ENCODE measurements at regions not wholly inside any gene's neighbourhood (a gene's known extent, or its start where the extent isn't known, plus 50 kb on each side); places are given as distances from the start of the nearest gene placed in this dataset.

GRCh38 chr6:51098246-51098645 lies 279.6 kb downstream of the TFAP2B start:
- Histone ChIP-seq H3K4me2 (ENCODE audit: low read depth, low read length) (no peak overlapping the region), H3K79me2 (ENCODE audit: insufficient read depth, low read length) (no peaks in the 10 kb centered on the region), H3K9me3 (ENCODE audit: low read length) (peaks cover 46% of the 10 kb centered on the region), H4K20me1 (ENCODE audit: insufficient read depth, low read length) (no peaks in the 10 kb centered on the region), H3K36me3 (replicated peaks in 1 of 2; ENCODE audit: control insufficient read depth in 1 of 2, insufficient read depth in 2 of 2, low read length in 2 of 2) (no peaks in the 10 kb centered on the region), H3K4me3 (replicated peaks in 1 of 3; ENCODE audit: insufficient read depth in 1 of 3, low read depth in 2 of 3, low read length in 3 of 3) (no peak overlapping the region), H3K27ac (ENCODE audit: extremely low read length, insufficient read depth, low read length) (no peak overlapping the region), H3K9ac (ENCODE audit: insufficient read depth, low read depth, low read length) (no peak overlapping the region), H3K4me1 (ENCODE audit: insufficient read depth, low read length) (no peaks in the 10 kb centered on the region), H3K27me3 (ENCODE audit: control insufficient read depth in 1 of 2, insufficient read depth in 2 of 2, low read length in 2 of 2) (no peaks in the 10 kb centered on the region), H2AFZ (ENCODE audit: low read length) (no peak overlapping the region)
- CTCF ChIA-PET (ENCODE audit: low intra/inter-chr PET ratio, low total read pairs), result no interaction called here
- no TSS peak for BruUV-seq (replicated peaks)
- FAIRE-seq (no peak), DNase-seq (ENCODE audit: low spot score) (no peak), ATAC-seq (no peak)
- POLR2A ChIA-PET, result no interaction called here
- intact Hi-C loops (cut with micrococcal nuclease; ENCODE audit: unreplicated experiment) (no loop called here), in situ Hi-C loops (cut with HindIII; ENCODE audit: extremely low pct_ligation_motif_present, low pct_unique_long_range_greater_than_20kb) (no loop called here)
- 0% methylated on average over 5 of the region's 5 CpGs for WGBS (ENCODE audit: low lambda C conversion rate)
- TF ChIP-seq HDAC2 (CRISPR knock-in tag; IDR thresholded peaks at IDR 0.05) (no peak), ZBTB4 (CRISPR knock-in tag; IDR thresholded peaks at IDR 0.05; ENCODE audit: borderline replicate concordance) (no peak), ZNF335 (CRISPR knock-in tag; IDR thresholded peaks at IDR 0.05) (no peak), SPEN (CRISPR knock-in tag; IDR thresholded peaks at IDR 0.05; ENCODE audit: low read depth) (no peak), AKNA (CRISPR knock-in tag; IDR thresholded peaks at IDR 0.05; ENCODE audit: borderline replicate concordance) (no peak), ATF7 (IDR thresholded peaks at IDR 0.05) (no peak), ATF7 (CRISPR knock-in tag; IDR thresholded peaks at IDR 0.05) (no peak), TMF1 (CRISPR knock-in tag; IDR thresholded peaks at IDR 0.05; ENCODE audit: low read depth) (no peak), NFKBIZ (CRISPR knock-in tag; IDR thresholded peaks at IDR 0.05) (no peak), U2AF1 (optimal IDR thresholded peaks at IDR 0.05; ENCODE audit: low read depth, low read length) (no peak), ZNF276 (CRISPR knock-in tag; IDR thresholded peaks at IDR 0.05; ENCODE audit: low read depth) (no peak), ZNF576 (CRISPR knock-in tag; IDR thresholded peaks at IDR 0.05) (no peak), NR2F2 (IDR thresholded peaks at IDR 0.05; ENCODE audit: borderline replicate concordance, low read depth) (no peak), HHEX (CRISPR knock-in tag; IDR thresholded peaks at IDR 0.05) (no peak), DNMT1 (CRISPR knock-in tag; IDR thresholded peaks at IDR 0.05) (no peak), ISX (CRISPR knock-in tag; conservative IDR thresholded peaks at IDR 0.05) (no peak), ZNF33B (CRISPR knock-in tag; IDR thresholded peaks at IDR 0.05) (no peak), ZNF333 (CRISPR knock-in tag; IDR thresholded peaks at IDR 0.05; ENCODE audit: borderline replicate concordance) (no peak)
